ENCODE measurements at regions not wholly inside any gene's neighbourhood (a gene's known extent, or its start where the extent isn't known, plus 50 kb on each side); places are given as distances from the start of the nearest gene placed in this dataset.
"Not testable (repeated sequence)": the region's sequence is repeated elsewhere in the genome, so short reads cannot be mapped to it uniquely, and the experiment has no call there.

DNA sequence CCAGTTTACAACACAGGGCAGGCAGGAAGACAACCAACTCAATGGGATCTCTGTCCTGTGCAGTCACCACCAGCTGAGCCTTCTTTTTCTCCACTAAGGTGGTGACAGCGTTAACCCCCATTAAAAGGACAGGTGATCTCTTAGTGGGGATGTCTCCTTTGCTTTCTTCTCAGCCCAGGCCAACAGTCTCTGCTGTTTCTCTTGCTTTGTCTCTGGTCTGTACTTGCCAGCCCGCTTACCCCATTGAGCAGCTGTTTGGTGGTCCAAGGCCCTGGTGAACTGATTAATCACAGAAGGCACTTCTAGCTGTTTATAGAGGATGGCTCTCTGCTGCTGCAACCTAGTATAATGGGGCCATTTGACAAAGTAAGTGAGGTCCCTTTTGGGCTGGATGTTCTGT lies 523.9 kb upstream of the TPTE start:
- TF ChIP-seq KLF6 (CRISPR knock-in tag; IDR thresholded peaks at IDR 0.05; ENCODE audit: borderline replicate concordance); EZH2 (IDR thresholded peaks at IDR 0.05; ENCODE audit: borderline replicate concordance, low read depth, low read length); MYC (IDR thresholded peaks at IDR 0.05; ENCODE audit: low read depth, low read length); MYC (CRISPR knock-in tag; IDR thresholded peaks at IDR 0.05; ENCODE audit: borderline replicate concordance, low read depth); ARID2 (IDR thresholded peaks at IDR 0.05): not testable (repeated sequence)
